K562 (cell line): ENCODE measurements at regions not wholly inside any gene's neighbourhood (a gene's known extent, or its start where the extent isn't known, plus 50 kb on each side); places are given as distances from the start of the nearest gene placed in this dataset.
A peak's percentile ranks its signal among the peaks of the same experiment; 100 is the strongest.

ENCODE experiments used
- MCM2 ChIP-seq: fragments of 450-650 bp; IDR thresholded peaks from 2 replicates; pipeline ENCODE4 v1.6.1; 2017; ENCODE audit warnings: low read depth, mild to moderate bottlenecking
- NFE2L1 ChIP-seq: fragments of 450-650 bp; IDR thresholded peaks from 2 replicates; pipeline ENCODE4 v1.6.1; 2016; ENCODE audit warnings: missing genetic modification characterization, low read depth, mild to moderate bottlenecking, missing compliant biosample characterization, moderate library complexity, borderline replicate concordance
- SAFB2 ChIP-seq: fragments of 200-400 bp; formaldehyde crosslinking; IDR thresholded peaks from 2 replicates; pipeline ENCODE4 v1.6.1; 2018; ENCODE audit warnings: borderline replicate concordance, low read length, low read depth, moderate library complexity; ENCODE audit not compliant: severe bottlenecking
- TRIM24 ChIP-seq, 2 experiments: fragments of 450-650 bp; IDR thresholded peaks; 2 replicates each; pipeline ENCODE4 v1.6.1; 2016
- ZFX ChIP-seq: sonication (generic); formaldehyde crosslinking; IDR thresholded peaks from 2 replicates; pipeline ENCODE4 v1.8.0; 2022; ENCODE audit warnings: mild to moderate bottlenecking, missing genetic modification reagents, moderate library complexity
- TF ChIP-seq, protein P1 (sequence below): fragments of 450-650 bp; formaldehyde crosslinking; IDR thresholded peaks from 2 replicates; pipeline ENCODE4 v1.4.0; 2020; ENCODE audit warnings: mild to moderate bottlenecking, mixed read lengths
- TF ChIP-seq, protein P2 (sequence below): fragments of 250-450 bp; sonication (Bioruptor Pico); IDR thresholded peaks from 2 replicates; pipeline ENCODE4 v1.5.0; 2020; ENCODE audit warnings: mild to moderate bottlenecking, borderline replicate concordance
- TF ChIP-seq, protein P3 (sequence below): fragments of 450-650 bp; IDR thresholded peaks from 2 replicates; pipeline ENCODE4 v1.6.1; 2016; ENCODE audit warnings: mild to moderate bottlenecking, moderate library complexity
- TF ChIP-seq, protein P4 (sequence below): IDR thresholded peaks from 2 replicates; pipeline ENCODE4 v1.6.1; 2011; ENCODE audit warnings: borderline replicate concordance, low read depth, mild to moderate bottlenecking, moderate library complexity, low read length; ENCODE audit not compliant: insufficient read depth, poor library complexity, severe bottlenecking

DNA sequence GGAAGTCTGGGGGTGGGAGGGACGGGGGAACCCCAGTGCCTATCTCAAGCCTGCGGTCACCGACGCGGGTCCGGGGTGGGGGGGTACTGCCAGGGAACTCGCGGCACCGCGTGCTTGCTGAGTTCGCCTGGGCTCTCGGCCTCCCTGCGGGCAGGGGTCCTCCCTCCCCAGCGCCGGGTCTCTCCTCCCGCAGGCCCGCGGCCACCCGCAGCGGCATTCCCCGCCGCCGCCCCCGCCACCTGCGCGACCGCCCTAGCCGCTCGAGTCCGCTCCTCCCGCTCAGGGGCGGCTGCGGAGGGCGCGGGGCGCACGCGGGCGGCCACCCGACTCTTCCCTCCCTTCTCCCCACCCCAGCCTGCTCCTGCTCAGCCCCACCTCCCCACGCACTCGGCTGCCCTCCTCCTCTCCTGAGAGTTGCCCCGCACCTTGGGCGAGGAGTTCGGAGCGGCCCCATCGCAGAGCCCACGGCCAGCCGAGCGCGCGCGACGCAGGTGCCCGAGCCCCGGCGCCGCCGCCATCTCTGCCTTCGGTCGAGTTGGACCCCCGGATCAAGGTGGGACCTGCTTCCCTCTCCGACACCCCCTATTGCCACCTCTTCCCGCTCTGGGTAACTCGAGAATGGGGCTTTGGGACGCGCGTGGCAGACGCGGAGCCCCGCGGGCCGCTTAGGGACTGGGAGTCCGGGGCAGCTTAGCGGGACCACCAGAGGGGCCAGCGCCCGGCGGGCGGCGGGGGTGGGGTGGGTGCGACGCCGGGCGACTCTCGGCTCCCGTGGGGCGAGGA lies 105.0 kb downstream of the LEPR start (continued):
- TF ChIP-seq, protein P1, sequence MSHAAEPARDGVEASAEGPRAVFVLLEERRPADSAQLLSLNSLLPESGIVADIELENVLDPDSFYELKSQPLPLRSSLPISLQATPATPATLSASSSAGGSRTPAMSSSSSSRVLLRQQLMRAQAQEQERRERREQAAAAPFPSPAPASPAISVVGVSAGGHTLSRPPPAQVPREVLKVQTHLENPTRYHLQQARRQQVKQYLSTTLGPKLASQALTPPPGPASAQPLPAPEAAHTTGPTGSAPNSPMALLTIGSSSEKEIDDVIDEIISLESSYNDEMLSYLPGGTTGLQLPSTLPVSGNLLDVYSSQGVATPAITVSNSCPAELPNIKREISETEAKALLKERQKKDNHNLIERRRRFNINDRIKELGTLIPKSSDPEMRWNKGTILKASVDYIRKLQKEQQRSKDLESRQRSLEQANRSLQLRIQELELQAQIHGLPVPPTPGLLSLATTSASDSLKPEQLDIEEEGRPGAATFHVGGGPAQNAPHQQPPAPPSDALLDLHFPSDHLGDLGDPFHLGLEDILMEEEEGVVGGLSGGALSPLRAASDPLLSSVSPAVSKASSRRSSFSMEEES (CRISPR knock-in tag), result no peak
- TF ChIP-seq MCM2, result no peak
- TF ChIP-seq, protein P2, sequence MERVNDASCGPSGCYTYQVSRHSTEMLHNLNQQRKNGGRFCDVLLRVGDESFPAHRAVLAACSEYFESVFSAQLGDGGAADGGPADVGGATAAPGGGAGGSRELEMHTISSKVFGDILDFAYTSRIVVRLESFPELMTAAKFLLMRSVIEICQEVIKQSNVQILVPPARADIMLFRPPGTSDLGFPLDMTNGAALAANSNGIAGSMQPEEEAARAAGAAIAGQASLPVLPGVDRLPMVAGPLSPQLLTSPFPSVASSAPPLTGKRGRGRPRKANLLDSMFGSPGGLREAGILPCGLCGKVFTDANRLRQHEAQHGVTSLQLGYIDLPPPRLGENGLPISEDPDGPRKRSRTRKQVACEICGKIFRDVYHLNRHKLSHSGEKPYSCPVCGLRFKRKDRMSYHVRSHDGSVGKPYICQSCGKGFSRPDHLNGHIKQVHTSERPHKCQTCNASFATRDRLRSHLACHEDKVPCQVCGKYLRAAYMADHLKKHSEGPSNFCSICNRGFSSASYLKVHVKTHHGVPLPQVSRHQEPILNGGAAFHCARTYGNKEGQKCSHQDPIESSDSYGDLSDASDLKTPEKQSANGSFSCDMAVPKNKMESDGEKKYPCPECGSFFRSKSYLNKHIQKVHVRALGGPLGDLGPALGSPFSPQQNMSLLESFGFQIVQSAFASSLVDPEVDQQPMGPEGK (CRISPR knock-in tag), result no peak
- TF ChIP-seq ZFX (CRISPR knock-in tag), result peak; percentile 73
- TF ChIP-seq SAFB2, result no peak
- TF ChIP-seq, protein P3, sequence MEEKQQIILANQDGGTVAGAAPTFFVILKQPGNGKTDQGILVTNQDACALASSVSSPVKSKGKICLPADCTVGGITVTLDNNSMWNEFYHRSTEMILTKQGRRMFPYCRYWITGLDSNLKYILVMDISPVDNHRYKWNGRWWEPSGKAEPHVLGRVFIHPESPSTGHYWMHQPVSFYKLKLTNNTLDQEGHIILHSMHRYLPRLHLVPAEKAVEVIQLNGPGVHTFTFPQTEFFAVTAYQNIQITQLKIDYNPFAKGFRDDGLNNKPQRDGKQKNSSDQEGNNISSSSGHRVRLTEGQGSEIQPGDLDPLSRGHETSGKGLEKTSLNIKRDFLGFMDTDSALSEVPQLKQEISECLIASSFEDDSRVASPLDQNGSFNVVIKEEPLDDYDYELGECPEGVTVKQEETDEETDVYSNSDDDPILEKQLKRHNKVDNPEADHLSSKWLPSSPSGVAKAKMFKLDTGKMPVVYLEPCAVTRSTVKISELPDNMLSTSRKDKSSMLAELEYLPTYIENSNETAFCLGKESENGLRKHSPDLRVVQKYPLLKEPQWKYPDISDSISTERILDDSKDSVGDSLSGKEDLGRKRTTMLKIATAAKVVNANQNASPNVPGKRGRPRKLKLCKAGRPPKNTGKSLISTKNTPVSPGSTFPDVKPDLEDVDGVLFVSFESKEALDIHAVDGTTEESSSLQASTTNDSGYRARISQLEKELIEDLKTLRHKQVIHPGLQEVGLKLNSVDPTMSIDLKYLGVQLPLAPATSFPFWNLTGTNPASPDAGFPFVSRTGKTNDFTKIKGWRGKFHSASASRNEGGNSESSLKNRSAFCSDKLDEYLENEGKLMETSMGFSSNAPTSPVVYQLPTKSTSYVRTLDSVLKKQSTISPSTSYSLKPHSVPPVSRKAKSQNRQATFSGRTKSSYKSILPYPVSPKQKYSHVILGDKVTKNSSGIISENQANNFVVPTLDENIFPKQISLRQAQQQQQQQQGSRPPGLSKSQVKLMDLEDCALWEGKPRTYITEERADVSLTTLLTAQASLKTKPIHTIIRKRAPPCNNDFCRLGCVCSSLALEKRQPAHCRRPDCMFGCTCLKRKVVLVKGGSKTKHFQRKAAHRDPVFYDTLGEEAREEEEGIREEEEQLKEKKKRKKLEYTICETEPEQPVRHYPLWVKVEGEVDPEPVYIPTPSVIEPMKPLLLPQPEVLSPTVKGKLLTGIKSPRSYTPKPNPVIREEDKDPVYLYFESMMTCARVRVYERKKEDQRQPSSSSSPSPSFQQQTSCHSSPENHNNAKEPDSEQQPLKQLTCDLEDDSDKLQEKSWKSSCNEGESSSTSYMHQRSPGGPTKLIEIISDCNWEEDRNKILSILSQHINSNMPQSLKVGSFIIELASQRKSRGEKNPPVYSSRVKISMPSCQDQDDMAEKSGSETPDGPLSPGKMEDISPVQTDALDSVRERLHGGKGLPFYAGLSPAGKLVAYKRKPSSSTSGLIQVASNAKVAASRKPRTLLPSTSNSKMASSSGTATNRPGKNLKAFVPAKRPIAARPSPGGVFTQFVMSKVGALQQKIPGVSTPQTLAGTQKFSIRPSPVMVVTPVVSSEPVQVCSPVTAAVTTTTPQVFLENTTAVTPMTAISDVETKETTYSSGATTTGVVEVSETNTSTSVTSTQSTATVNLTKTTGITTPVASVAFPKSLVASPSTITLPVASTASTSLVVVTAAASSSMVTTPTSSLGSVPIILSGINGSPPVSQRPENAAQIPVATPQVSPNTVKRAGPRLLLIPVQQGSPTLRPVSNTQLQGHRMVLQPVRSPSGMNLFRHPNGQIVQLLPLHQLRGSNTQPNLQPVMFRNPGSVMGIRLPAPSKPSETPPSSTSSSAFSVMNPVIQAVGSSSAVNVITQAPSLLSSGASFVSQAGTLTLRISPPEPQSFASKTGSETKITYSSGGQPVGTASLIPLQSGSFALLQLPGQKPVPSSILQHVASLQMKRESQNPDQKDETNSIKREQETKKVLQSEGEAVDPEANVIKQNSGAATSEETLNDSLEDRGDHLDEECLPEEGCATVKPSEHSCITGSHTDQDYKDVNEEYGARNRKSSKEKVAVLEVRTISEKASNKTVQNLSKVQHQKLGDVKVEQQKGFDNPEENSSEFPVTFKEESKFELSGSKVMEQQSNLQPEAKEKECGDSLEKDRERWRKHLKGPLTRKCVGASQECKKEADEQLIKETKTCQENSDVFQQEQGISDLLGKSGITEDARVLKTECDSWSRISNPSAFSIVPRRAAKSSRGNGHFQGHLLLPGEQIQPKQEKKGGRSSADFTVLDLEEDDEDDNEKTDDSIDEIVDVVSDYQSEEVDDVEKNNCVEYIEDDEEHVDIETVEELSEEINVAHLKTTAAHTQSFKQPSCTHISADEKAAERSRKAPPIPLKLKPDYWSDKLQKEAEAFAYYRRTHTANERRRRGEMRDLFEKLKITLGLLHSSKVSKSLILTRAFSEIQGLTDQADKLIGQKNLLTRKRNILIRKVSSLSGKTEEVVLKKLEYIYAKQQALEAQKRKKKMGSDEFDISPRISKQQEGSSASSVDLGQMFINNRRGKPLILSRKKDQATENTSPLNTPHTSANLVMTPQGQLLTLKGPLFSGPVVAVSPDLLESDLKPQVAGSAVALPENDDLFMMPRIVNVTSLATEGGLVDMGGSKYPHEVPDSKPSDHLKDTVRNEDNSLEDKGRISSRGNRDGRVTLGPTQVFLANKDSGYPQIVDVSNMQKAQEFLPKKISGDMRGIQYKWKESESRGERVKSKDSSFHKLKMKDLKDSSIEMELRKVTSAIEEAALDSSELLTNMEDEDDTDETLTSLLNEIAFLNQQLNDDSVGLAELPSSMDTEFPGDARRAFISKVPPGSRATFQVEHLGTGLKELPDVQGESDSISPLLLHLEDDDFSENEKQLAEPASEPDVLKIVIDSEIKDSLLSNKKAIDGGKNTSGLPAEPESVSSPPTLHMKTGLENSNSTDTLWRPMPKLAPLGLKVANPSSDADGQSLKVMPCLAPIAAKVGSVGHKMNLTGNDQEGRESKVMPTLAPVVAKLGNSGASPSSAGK, result peak; percentile 84
- no peak for TF ChIP-seq NFE2L1 (tag)
- no peak for TF ChIP-seq TRIM24 (IDR thresholded peaks at IDR 0.05)
- TF ChIP-seq, protein P4, sequence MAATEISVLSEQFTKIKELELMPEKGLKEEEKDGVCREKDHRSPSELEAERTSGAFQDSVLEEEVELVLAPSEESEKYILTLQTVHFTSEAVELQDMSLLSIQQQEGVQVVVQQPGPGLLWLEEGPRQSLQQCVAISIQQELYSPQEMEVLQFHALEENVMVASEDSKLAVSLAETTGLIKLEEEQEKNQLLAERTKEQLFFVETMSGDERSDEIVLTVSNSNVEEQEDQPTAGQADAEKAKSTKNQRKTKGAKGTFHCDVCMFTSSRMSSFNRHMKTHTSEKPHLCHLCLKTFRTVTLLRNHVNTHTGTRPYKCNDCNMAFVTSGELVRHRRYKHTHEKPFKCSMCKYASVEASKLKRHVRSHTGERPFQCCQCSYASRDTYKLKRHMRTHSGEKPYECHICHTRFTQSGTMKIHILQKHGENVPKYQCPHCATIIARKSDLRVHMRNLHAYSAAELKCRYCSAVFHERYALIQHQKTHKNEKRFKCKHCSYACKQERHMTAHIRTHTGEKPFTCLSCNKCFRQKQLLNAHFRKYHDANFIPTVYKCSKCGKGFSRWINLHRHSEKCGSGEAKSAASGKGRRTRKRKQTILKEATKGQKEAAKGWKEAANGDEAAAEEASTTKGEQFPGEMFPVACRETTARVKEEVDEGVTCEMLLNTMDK, result no peak
